ENCODE measurements at regions not wholly inside any gene's neighbourhood (a gene's known extent, or its start where the extent isn't known, plus 50 kb on each side); places are given as distances from the start of the nearest gene placed in this dataset.
"Not testable (repeated sequence)": the region's sequence is repeated elsewhere in the genome, so short reads cannot be mapped to it uniquely, and the experiment has no call there.

- DNase-seq = no peak
These were observed 81.4 kb upstream of the PCDH8 start for GRCh38 chr13:52929846-52930245.

DNA sequence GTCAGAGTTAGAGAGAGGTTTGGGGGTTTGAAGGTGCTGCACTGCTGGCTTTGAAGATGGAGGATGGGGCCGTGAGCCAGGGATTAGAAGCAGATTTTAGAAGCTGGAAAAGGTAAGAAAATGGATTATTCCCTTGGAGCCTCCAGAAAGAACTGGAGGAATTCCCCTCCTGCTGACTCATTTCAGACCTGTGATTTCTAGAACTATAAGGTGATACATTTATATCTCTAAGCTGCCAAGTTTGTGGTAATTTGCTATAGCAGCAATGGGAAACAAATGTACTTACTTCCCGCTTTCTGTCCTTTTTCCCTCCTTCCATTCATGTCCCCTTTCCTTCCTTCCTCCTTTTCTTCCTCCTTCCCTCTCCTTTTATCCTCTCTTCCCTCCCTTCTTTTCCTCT, 78.5 kb upstream of the PCDH8 start:
- no peak for DNase-seq

- DNase-seq = no peak
These were observed 77.4 kb upstream of the PCDH8 start for GRCh38 chr13:52925775-52926285.

DNA sequence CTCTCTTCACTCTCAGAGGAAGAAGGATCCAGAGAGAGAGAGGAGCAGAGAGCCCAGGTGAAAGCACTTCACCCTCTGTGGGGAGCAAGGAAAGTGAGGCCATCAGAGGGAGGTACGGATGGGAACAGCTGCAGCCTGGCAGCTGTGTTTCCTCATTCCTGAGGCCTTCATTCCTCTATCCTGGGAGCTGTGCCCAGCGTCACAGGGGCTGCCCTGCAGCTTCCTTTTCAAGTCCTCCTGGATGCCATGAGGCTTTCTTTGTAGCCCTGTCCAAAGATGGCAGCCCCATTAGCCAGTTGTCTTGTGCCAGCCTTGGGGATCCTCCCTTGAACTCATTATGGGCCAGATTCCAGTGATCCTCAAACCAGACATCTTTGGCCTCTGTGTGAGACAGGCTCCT, 76.8 kb upstream of the PCDH8 start:
- DNase-seq = no peak

- DNase-seq = no peak
These were observed 76.1 kb upstream of the PCDH8 start for GRCh38 chr13:52924289-52925148.

- DNase-seq = no peak
These were observed 74.5 kb upstream of the PCDH8 start for GRCh38 chr13:52922961-52923360.

DNA sequence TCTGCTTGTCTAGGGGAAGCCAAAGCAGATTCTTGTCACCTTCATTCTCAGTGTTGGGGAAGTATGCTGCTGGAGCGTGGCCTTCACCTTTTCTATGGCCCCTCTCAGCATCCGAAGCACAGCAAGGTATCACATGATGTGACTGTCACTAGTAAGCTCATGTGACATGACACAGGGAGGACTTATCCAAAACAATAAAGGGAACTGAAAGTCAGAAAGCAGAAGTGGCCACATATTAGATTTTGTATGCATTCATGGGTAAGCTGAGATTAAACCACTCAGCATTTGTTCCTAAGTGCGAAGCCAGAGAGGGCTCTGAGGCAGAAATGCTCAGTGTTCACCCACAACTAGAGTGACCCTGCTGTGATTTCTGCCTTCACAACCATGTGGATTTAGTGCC, 72.8 kb upstream of the PCDH8 start:
- DNase-seq = no peak

DNA sequence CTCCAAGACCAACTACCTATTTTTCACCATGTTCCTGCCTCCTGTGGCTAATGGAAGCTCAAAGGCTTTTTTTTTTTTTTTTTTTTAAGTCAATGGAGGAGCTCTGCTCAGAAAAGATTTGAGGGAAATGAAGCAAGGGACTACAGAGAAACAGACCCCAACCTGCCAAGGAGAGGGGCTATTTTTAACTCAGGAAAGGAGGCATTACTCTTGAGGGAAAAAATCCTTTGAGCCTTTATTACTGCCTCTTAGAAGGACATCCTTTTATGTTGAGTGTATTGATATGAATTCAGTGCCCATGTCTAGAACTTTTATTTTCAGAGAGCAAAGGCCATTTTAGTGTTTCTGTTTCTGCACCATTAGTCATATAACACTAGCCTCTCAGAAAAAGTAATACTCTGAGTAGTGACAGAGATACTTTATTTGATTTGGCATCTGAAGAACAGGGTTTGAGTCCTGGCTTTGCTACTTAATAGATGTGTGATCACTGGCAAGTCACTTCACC, 68.1 kb upstream of the PCDH8 start:
- DNase-seq = no peak

GRCh38 chr13:52911340-52911739, 62.9 kb upstream of the PCDH8 start:
- DNase-seq = no peak

DNA sequence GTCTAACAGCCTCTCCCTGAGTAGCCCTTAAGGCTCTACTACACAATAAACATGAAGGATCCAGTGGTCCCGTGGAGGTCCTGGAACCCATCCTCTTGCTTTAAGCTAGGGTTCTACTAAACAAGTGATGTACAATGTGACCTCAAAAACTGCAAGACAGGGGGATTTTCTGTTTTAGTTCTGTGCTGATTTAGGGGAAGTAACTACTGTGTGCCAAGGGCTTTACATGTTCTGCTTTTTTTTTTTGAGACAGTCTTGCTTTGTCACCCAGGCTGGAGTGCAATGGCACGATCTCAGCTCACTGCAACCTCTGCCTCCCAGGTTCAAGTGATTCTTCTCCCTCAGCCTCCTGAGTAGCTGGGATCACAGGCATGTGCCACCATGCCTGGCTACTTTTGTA, 61.9 kb upstream of the PCDH8 start:
- not testable (repeated sequence) for DNase-seq

DNA sequence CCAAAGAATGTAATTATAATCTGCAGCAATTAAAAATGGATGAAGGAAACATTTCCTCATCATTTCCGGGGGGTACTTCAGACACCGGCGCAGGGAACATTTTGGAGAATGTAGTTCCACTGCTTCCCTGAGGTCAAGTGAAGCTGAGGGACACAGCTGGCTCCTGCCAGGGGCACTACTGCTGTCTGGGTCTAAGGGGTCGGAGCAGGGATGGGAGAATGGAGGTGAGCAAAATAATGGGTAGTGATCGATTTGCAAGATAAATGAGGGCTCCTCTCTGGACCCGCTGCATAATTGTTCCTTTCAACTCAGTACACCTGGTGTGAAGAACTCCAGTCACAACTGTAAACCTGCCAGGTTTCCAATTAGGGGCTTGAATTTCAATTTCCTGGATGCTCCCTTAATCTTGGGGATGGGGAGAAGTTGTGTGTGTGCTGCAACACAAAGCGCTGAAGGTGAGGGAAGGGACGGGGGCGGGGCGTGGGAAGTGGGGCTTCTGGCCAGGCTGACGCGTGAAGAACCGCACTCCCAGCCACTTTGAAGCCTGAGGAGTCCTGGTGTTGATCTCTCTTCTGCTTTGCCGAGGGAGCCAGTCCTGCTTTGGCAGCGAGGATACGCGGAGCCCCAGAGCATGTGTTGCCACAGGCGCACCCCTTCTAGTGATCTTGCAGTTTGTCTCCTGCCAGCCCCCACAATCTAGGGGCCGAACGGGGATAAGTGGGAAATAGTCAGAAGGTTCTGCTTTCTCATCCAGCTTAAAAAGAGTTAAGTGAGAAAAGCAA, 57.9 kb upstream of the PCDH8 start:
- no peak for DNase-seq

DNA sequence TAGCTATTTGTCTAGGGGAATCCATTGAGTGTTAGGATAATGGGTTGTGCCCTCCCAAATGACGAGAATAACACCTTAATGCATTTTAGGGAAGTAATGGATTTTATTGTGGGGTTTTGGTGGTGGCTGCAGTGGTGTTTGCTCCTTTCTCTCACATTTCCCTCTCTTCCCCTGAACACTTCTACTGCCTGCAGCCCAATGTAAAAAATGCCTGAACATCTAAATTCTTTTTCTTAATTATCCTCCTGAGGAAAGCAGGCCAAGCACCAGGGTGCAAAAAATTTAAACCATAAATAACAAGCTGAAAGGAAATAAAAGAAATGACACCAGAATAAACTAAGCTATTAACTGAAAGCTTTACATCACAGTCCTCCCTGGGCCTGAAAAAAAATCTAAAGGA, 57.3 kb upstream of the PCDH8 start:
- DNase-seq = no peak

DNA sequence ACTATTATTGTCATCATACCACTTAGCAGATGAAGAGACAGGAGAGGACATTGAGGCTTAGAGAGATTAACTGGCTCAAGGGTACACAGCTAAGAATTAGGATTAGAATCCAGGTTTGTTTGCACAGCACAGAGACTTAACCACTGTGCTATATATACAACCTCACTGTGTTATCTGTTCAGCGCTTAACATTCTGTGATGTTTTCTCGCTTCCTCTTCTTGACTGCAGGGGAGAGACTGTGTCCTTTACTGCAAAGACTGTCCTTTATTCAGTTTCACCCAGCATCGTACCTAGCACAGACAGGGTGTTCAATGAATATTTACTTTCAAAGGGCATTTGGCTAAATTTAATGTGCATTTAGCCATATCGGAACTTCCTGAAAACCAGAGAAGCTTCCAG, 54.9 kb upstream of the PCDH8 start:
- no peak for DNase-seq

DNA sequence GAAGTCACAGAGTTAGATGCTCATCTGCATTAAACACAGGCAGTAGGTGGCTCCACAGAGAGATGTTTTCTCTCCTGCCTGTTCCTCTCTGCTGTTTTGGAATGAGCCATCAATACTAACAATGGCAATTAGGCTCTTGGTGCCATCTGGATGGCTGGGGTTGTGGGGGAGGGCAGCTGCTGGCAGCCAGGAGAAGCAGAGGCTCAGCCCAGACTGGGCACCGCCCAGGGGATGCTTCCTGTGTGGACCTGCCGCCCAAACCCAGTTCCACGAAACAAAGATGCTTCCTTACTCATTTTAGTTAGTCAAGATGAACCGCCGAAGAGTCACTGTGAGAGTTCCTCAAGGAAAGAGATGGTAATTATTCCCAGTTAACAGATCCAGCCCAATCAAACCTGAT, 50.8 kb upstream of the PCDH8 start:
- no peak for DNase-seq
